ENCODE measurements at regions not wholly inside any gene's neighbourhood (a gene's known extent, or its start where the extent isn't known, plus 50 kb on each side); places are given as distances from the start of the nearest gene placed in this dataset.

DNA sequence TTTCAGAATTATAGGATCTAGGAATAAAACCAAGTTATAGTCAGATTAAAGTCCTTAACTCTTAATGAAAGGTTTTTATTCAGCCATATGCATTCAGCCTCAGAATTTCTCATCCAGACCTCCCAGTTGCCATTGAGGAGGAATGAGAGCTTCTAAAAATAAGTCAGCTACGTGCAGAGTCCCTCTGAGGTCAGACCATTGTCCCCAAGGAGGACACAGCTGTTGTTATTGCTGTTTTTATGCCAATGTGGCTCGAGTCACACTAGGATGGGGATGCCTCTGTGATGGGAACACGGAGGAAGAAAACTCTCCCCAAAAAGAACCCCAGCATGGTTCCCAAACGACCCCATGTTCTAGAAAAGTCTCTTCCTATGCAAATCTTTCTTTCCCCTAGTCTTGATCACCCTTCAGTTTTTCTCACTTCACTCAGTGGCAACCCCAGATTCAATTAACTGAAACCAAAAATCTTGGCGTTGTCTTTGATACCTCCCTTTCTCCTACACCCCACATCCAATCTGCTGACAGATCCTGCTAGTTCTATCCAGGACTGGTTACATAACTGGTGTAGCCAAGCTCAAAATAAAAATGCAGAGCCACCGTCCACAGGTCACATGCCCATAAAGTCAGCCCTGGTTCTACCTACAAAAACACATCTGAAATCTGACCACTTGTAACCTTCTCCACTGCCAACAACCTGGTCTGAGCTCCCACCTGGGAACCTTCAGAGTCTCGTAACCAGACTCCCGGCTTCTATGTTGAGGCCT lies 138.2 kb upstream of the ERCC4 start:
- TF ChIP-seq, protein P1, sequence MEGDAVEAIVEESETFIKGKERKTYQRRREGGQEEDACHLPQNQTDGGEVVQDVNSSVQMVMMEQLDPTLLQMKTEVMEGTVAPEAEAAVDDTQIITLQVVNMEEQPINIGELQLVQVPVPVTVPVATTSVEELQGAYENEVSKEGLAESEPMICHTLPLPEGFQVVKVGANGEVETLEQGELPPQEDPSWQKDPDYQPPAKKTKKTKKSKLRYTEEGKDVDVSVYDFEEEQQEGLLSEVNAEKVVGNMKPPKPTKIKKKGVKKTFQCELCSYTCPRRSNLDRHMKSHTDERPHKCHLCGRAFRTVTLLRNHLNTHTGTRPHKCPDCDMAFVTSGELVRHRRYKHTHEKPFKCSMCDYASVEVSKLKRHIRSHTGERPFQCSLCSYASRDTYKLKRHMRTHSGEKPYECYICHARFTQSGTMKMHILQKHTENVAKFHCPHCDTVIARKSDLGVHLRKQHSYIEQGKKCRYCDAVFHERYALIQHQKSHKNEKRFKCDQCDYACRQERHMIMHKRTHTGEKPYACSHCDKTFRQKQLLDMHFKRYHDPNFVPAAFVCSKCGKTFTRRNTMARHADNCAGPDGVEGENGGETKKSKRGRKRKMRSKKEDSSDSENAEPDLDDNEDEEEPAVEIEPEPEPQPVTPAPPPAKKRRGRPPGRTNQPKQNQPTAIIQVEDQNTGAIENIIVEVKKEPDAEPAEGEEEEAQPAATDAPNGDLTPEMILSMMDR (conservative IDR thresholded peaks at IDR 0.05; ENCODE audit: low read length): no peak
- TF ChIP-seq EZH2phosphoT487 (IDR thresholded peaks at IDR 0.05; ENCODE audit: borderline replicate concordance, low read depth, low read length): no peak

Measured in OCI-LY7 (cell line).